SU-DHL-6 (cell line): ENCODE measurements at regions not wholly inside any gene's neighbourhood (a gene's known extent, or its start where the extent isn't known, plus 50 kb on each side); places are given as distances from the start of the nearest gene placed in this dataset.

ENCODE experiments used
- CTCF ChIP-seq: fragments of 200-600 bp; sonication (generic); IDR thresholded peaks from one replicate; pipeline ENCODE4 v1.5.1; 2017; ENCODE audit warnings: antibody characterized with exemption, mild to moderate bottlenecking, low read length, moderate library complexity; ENCODE audit not compliant: insufficient read depth, poor library complexity, severe bottlenecking
- EZH2phosphoT487 ChIP-seq: fragments of 200-600 bp; sonication (generic), shearing (Covaris generic); conservative IDR thresholded peaks from 2 replicates; pipeline ENCODE4 v1.6.1; 2018; ENCODE audit warnings: mild to moderate bottlenecking, antibody characterized with exemption, low read length, moderate library complexity, mixed read lengths

- TF ChIP-seq CTCF = no peak
- no peak for TF ChIP-seq EZH2phosphoT487
These were observed 470.2 kb upstream of the BTBD3 start for GRCh38 chr20:11447371-11448100.
